Peyer's patch (tissue), 4 donors: ENCODE measurements at regions not wholly inside any gene's neighbourhood (a gene's known extent, or its start where the extent isn't known, plus 50 kb on each side); places are given as distances from the start of the nearest gene placed in this dataset.

Source experiments
- POLR2A ChIP-seq, 2 donors: fragments of 450-650 bp; IDR thresholded peaks; one replicate each; pipeline ENCODE4 v1.5.1; 2017; ENCODE audit warnings: antibody characterized with exemption in 2 of 2, mild to moderate bottlenecking in 2 of 2, moderate library complexity in 2 of 2
- TF ChIP-seq, protein P1 (sequence below), 6 experiments: fragments of 450-650 bp in 4 of 6; fragments of 200-600 bp in 2 of 6; sonication (generic) in 1 of 6; IDR thresholded peaks; one replicate each; pipeline ENCODE4 v1.5.1; 2017 to 2019; ENCODE audit warnings: antibody characterized with exemption in 6 of 6, mild to moderate bottlenecking in 3 of 6, moderate library complexity in 1 of 6

DNA sequence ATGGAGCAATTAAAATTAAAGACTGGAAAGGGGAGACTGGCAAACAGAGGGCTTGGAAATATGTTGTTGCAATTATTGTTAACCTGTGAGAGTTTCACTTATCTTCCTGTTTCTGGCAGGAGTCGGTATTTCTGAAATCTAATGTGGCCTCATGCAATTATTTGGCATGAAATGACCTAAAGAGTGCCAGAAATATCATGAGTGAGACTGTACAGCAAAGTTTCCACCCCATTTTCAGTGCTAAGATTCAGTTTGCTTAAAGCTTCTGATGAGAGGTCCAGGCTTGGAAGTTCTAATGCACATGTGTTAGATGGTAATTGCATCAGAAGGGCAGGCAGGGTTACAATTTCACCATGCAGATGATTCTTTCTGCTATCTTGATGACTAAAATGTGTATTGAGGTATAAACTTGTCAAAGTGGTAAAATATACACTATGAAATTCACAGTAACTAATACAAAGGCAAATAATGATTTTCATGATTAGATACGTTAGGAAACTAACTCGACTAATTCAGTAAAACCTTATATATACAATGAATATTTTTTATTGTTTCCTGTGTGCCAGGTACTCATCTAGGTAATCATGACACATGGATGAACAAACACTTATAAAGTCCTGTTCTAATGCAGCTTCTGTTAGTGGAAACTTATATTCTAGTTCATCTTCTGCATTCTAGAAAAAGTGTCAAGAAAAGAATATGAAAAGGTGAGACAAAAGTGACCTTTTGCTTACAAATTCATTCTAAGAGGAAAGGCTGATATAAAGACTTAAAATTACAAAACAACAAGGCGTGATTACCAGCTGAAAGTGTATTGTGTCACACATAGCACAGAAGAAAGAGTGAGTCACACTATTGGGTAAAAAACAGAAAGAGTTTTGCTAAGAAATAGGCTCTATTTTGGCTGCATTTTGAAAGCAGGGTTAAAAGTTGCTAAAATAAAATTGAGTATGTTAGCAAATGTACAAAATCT lies 533.4 kb upstream of the SEMA3D start:
- TF ChIP-seq, protein P1, sequence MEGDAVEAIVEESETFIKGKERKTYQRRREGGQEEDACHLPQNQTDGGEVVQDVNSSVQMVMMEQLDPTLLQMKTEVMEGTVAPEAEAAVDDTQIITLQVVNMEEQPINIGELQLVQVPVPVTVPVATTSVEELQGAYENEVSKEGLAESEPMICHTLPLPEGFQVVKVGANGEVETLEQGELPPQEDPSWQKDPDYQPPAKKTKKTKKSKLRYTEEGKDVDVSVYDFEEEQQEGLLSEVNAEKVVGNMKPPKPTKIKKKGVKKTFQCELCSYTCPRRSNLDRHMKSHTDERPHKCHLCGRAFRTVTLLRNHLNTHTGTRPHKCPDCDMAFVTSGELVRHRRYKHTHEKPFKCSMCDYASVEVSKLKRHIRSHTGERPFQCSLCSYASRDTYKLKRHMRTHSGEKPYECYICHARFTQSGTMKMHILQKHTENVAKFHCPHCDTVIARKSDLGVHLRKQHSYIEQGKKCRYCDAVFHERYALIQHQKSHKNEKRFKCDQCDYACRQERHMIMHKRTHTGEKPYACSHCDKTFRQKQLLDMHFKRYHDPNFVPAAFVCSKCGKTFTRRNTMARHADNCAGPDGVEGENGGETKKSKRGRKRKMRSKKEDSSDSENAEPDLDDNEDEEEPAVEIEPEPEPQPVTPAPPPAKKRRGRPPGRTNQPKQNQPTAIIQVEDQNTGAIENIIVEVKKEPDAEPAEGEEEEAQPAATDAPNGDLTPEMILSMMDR (IDR thresholded peaks at IDR 0.05): no peak
- TF ChIP-seq POLR2A (IDR thresholded peaks at IDR 0.05): no peak
